NCI-H748 treated with DMSO at 0.1 percent for 48 hours (cell line): ENCODE measurements at regions not wholly inside any gene's neighbourhood (a gene's known extent, or its start where the extent isn't known, plus 50 kb on each side); places are given as distances from the start of the nearest gene placed in this dataset.
"Not testable (repeated sequence)": the region's sequence is repeated elsewhere in the genome, so short reads cannot be mapped to it uniquely, and the experiment has no call there.

Experiments
- DNase-seq: peaks from one replicate; lab custom pipeline; 2025; lab: John Stamatoyannopoulos, UW

DNA sequence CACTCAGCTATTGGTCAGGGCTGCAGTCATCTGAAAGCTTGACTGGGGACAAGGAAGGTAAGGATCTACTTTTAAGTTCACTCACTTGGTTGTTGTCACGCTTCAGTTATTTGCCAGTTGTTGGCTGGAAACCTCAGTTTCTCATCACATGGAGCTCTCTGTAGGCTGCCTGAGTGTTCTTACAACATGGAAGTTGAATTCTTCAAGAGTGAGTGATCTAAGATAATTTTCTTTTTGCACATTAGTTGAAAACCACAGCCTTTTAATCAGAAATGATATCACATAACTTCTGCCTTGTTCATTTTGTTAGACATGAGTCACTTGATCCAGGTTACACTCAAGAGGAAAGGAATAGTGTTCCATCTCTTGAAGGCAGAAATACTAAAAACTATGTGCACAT lies 552.7 kb downstream of the RAPGEF2 start:
- no peak for DNase-seq

DNA sequence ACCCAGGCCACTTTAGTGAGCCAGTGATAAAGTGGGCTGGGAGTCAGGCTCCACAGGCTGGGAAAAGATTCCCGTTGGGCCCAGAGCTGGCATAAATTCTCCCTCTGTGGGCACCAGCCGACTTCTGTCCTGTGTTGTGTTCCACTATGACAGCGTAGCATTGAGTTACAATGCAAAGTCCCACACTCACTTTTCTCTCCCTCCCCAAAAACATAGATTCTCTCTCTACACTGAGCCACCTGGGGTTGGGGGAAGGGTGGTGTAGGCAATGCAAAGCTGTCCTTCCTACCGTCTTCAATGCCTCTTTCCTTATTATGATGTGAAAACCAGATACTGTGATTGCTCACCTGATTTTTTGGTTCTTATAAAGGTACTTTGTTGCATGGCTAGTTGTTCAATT lies 566.2 kb downstream of the RAPGEF2 start:
- no peak for DNase-seq

DNA sequence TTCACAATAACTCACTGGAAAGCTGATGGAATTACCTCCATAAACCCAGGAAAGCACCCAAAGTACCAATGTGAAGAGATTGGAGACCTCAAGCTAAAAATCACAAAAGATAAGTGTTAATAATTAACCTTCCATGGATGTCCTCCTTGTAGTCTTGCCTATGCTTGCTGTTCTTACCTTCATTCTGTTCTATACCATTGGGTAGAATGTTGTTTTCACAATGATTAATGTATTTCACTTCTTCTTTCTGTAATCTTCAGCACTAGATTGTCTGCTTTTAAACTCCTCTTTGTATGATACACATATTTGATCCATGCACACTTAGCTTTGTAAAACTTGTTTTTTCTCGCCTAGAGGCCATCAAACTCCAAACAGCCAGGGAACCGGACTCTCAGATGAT lies 570.3 kb downstream of the RAPGEF2 start:
- no peak for DNase-seq

DNA sequence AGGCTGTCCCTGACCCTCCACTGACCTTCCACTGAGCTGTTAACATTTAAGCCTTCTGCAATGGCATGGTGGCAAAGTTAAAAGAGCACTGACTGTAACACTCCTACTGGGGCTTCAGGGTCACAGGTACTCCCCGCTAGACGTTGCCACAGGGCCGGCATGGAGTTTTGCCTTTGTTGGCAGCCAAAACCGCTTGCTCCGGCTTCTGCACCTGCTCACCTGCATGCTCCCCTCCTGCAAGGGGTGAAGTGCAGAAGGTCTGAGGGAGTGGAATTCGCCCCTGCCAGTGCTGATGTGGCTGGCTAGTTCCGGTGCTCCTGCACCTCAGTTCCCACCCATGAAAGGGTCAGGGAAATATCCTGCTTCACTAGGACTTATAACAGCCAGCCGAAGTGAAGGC lies 571.4 kb downstream of the RAPGEF2 start:
- no peak for DNase-seq

DNA sequence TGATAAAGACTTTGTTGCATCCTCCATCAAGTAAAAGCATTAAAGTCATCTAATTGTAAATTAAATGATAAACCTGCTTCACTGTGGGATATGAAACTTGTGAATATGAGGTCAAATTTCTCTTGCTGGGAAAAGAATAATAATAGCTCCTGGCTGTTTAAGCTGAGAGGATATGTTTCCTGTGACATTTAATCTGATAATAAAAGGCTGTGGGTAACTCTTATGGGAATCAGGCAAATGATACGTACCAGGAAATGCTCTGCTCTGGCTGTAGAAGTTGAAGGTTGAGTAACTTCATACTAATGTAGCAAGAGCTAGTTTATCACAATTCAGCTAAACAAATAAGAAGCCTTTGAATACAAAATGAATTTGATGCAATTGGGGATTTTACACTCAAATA lies 574.6 kb downstream of the RAPGEF2 start:
- no peak for DNase-seq

DNA sequence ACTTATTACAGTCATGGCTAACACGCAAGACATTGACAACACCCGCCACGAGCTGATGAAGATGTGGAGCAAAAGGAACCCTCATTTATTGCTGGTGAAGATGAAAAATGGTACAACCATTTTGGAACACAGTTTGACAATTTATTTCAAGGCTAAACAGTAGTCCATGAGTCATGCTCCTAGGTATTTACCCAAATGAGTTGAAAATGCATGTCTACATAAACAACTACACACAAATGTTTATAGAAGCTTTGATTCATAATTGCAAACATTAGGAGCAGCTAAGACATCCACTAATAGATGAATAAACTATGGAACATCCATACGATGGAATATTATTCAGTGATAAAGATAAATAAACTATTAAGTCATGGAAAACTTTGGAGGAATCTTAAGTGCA lies 580.1 kb downstream of the RAPGEF2 start:
- DNase-seq: no peak

DNA sequence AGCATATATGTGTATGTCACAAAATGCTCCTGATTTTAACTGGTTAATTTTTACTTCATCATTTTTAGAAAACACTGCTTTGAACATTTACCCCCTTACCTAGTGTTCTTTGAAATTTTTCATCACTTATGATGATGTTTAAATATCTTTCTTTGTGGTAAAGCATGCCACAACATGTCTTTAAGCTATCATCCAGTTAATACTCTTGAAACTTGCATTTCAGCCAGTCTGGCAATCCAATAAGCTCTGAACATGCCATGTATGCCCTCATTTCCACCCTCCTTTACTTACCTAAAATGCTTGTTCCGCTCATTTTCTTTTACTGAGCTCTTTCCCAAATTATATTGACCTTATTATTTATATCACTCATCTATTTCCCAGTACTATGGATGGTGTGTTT lies 581.2 kb downstream of the RAPGEF2 start:
- DNase-seq: no peak

DNA sequence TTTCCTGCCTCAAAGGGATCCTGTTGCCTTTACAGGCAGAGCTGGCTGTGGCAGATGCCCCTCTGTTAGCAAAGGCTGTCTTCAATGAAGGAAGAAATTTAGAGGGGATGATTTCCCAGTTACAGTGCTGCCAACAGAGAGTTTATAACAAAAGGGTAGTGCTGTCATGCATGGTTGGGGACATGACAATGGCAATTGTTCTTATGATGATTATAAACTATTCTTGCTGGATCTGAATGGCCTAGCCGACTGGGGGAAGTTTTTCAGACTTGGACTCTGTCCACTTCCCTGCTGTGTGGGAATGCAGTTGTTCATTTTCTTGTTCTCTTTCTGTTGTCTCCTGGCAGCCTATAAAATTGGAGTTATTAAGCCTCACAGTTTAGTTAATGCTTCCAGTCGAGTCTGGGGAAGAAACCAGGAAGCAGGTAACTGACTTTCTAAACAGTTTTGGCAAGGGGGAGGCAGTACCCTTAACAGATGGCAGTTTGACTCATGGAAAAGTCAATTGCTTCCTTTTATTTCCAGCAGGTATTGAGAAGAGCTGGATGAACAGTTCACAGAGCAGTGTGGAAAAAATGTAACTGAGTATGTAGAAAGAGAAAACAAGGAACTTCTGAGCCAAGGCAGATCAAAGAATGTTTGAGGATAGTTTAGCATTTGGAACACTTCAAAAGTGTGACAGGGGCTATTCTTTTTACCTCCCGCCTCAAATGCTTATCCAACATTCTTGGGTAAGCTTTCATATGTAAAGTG lies 582.6 kb downstream of the RAPGEF2 start:
- no peak for DNase-seq

DNA sequence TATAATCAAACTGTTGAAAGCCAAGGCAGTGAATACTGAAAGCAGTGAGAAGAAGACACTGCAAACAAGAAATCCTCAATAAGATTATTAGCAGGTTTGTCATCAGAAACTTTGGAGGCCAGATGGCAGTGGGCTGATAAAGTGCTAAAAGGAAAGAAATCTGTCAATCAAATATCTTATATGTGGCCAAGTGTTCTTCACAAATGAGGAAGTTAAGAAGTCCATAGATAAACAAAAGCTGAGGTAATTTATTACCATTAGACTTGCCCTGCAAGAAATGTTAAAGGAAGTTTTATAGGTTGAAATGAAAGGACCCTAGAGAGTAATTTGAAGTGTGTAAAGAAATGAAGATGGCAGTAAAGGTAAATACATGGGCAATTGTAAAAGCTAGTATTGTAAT lies 586.6 kb downstream of the RAPGEF2 start:
- no peak for DNase-seq

DNA sequence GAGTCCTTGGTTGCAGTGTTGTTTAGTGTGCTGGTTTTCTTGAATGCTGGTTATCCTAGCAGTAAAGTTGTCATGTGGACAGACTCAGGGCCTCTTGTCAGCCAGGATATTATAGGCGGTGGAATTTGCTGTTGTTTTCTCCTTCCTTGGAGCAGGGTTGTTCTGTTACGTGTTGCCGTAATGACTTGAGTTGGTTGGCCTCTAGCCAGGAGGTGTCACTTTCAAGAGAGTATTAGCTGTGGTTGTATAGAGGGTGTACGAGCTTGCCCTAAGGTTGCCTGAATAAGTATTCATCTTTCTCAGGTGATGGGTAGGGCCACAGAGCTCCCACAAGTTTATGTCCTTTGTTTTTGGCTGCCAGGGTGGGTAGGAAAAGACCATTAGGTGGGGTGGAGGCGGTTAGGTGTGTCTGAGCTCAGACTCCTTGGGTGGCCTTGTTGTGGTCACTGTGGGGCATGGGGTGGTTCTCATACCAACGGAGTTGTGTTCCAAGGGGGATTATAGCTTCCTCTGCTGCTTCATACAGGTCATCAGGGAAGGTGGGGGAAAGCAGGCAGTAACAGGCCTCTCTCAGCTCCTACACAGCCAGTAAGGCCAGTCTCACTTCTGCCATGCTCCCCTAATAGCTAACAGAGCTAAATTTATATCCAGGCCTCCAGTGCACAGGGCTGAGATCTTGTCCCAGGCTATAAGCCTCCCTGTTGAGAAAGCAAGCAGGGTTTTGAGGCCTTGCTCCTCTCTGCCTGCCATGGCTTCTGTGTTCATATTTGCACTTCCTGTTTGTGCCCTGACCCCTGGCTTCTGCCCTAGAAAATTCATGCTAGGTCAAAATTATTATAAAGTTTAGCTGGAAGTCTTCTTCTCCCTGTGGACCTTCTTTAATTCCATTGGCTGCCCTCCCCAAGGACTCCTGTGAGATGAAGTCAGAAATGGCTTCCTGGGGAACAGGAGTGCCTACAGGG lies 594.7 kb downstream of the RAPGEF2 start:
- DNase-seq: no peak

DNA sequence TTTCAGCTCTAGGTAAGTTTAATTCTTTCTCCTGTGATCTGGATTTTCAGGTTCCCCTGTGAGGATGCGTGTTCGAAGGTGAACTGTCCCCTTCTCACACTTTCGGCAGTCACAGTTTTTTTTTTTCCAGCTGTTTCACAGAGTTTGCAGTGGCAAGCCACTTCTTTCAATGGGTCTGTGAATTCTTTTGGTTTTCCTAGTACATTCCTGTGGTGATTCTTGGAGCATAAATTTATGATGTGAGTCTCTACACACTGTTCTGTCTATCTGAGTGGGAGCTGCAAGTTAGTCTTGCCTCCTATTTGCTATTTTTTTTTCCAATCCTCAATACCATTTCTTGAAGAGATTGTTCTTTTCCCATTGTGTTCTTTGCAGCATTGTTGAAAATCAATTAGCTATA lies 595.5 kb downstream of the RAPGEF2 start:
- DNase-seq: no peak

DNA sequence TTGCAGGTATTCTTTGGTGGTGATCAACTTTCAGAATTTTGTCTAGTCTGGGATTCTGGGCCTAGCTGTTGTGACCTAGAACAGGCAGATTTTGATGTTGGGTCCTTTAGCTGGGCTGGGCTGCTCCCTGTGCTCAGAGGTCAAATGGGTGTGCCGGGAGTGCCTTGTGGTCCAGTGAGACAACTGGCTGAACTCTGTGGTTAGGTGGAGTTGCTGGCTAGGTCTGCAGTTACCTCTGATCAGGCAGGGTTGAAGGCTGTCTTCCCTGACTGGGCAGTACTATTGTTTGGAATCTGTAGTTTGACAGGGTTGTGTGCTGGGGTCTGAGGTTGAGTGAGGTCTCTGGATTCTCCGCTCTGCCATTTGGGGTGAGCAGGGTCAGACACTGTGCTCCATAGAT lies 599.3 kb downstream of the RAPGEF2 start:
- no peak for DNase-seq

DNA sequence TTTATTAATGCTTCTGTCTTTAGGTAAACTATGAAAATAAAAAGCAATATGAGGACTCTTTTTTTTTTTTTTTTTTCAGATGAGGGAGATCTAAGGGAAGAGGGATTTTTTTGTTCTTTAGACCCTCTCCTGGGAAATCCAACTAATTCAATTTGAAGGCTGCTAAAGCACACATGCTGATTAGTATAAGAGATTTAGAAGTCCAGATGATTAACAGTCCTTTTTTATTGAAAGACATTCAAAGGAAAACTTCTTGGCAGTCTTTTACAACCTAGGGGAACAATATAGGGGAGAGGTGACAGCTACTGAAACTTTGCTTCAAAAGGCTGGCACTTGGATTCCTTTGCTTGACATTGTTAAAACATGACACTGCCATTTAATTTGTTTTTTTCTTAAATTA lies 602.5 kb downstream of the RAPGEF2 start:
- no peak for DNase-seq

DNA sequence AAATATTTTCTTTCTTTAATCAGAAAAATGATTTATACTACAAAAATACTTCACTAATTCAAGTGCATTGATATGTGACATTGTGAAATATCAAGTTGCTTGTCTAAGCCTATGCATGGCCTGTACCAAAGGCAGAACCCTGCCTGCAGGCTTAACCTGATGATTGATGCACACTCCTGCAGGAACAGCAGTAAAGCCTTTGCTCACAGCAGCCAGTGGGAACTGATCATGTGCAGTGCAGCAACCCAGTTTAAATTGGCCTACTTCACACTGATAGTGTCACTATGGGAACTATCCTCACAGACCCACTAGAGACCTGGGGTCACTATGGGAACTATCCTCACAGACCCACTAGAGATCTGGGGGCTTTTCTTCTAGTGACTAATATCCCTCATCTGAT lies 603.8 kb downstream of the RAPGEF2 start:
- DNase-seq: no peak

DNA sequence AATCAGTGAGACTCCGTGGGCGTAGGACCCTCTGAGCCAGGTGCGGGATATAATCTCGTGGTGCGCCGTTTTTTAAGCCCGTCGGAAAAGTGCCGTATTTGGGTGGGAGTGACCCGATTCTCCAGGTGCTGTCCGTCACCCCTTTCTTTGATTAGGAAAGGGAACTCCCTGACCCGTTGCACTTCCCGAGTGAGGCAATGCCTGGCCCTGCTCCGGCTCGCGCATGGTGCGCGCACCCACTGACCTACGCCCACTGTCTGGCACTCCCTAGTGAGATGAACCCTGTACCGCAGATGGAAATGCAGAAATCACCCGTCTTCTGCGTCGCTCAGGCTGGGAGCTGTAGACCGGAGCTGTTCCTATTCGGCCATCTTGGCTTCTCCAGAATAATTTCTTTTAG lies 612.3 kb downstream of the RAPGEF2 start:
- DNase-seq: not testable (repeated sequence)

DNA sequence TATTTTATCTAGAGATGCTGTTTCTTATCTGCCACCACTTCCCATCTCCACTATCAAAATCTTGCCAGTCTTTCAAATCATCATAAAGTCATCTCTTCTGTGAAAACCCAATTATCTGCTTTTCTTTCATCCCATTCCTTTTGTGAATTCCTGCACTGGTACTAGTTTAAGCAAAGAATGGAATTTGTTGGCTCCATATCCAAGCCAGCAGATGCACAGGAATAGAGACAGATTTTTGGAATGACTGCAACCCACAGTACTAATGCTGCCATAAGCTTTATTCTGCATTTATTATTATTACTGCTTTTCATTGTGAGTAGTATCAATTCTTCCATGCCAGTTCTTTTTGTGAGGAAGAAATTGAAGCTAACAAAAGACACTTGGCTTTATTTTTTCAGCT lies 616.7 kb downstream of the RAPGEF2 start:
- no peak for DNase-seq

DNA sequence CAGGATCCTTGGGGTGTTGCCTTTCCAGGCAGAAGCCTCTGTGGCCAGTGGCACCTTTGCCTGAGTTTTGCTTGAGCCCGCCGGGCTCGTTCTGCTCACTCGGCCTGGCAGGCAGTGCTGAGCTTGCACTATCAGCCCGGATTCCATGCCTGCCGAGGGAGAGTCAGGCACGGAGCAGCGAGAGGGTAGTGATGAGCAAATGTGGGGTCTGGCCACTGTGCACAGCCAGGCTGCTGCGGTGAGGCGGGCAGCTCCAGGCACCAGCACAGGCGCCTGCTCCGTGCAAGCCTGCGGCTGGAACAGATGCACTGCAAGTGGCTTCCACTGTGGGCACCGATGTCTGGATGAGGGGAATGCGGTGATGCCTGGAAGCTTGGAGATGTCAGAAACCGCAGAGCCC lies 619.2 kb downstream of the RAPGEF2 start:
- no peak for DNase-seq

DNA sequence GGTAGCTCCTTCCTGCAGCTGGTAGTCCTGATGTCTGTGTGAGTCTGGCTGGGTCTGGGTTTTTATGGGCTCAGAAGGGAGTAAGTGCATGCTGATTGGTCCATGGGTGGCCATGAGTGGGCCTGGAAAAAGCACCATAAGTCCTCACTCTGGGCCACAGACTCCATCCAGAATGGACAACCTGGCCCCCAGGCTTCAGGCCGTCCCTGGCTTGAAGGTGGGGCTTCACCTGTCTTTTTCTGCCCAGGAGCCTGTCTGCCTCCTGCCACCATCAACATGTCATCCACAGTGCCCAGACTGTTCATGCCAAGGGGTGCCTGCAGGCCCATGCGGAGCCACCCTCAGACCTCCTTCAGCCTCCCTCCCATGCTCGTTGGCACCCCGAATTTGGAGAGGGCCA lies 620.0 kb downstream of the RAPGEF2 start:
- DNase-seq: no peak

DNA sequence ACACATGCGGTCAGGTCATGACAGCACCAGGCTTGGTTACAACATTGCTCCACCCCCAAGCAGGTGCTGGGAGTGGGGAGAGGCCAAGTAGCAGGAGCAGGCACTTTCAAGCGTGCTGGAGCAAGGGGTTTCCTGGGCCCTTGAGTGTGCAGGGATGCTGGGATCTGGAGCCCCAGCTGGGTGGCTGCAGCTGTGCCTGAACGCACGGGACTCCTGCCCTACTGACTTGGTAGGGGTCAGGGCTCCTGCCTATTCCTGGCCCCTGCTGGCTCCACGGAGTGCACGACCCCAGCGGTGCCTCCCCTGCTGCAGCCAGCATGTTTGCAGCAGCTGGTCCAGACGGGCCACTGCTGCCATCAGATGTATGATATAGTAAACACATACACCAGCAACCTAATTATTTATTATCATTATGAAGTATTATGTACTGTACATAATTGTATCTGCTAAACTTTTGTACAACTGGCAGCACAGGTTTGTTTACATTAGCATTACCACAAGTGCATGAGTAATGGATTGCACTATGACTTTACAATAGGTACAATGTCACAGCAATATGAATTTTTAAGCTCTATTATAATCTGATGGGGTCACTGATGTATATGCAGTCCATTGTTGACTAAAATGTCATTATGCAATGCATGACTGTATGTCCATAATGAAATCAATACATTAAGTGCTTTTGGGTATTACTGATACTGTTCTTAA lies 620.6 kb downstream of the RAPGEF2 start:
- no peak for DNase-seq

DNA sequence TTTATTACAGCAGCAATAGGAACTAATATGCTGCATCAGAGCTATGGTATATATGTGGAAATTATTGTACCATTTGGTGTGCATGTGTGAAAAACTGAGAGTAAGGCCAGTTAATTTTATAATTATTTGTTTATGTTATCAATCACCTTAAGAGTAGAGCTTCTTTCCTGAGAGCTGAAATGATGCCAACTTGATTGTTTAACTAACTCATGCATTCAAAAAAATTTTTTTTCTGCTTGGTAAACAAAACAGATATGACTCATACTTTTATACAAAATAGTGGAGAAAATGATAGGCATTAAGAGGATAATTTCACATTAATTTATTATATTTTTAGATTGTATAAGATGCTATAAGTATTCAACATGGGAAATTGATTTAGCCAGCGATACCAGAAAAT lies 622.7 kb downstream of the RAPGEF2 start:
- no peak for DNase-seq

DNA sequence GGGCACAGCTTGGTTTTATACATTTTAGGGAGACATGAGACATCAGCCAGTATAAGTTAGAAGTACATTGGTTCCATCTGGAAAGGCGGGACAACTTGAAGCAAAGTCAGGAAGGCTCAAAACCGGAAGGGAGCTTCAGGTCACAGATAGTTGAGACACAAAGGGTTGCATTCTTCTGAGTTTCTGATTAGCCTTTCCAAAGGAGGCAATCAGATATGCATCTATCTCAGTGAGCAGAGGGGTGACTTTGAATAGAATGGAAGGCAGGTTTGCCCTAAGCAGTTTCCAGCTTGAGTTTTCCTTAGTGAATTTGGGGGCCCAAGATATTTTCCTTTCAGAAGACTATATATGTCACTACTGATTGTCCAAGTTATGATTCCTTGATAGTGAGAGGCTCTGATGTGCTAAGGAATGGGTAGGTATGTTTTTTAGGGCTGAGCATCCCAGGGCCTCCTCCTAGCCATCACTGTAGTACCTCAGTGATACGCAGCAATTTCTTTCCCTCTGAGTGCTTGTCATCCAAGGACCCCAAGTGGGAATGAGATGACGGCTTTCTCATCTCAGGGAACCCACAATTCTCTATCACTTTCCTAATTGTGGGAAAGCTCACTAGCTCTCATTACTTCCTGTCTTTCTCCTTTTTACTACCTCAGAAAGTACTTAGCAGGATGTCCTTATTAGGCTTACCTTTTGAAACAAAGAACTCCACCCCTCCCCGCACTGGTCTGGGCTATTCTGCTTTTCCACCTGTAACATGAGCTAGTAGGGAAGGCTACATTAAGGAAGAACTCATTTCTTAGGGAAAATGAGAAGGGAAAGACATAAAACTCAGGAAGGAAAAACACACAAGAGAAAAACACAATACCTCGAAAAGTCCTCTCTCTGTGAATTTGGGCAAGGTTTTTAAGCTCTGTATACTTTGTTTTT lies 632.7 kb downstream of the RAPGEF2 start:
- no peak for DNase-seq

DNA sequence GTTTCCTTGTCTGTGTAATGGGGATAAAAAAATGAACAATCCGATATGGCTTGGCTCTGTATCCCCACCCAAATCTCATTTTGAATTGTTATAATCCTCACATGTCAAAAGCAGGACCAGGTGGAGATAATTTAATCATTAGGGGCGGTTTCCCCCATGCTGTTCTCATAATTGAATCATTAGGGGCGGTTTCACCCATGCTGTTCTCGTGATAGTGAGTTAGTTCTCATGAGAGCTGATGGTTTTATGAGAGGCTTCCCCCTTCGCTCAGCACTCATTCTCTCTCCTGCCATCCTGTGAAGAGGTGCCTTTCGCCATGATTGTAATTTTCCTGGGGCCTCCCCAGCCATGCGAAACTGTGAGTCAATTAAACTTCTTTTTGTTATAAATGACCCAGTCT lies 633.5 kb downstream of the RAPGEF2 start:
- DNase-seq: no peak
